Gastrocnemius medialis (tissue), 4 donors: ENCODE measurements at regions not wholly inside any gene's neighbourhood (a gene's known extent, or its start where the extent isn't known, plus 50 kb on each side); places are given as distances from the start of the nearest gene placed in this dataset.

ENCODE experiments used
- ATAC-seq, 2 donors: fragments of 150-250 bp; one replicate each; pipeline ENCODE4 v1.9.1; 2016
- DNase-seq, 2 donors: peaks; one replicate each; pipeline ENCODE4 v3.0.0-alpha.2; 2019
- H3K27ac ChIP-seq, 4 donors: fragments of 200-600 bp; sonication (generic); 1 replicate in 1 of 4; 2 replicates in 3 of 4; pipeline ENCODE4 v1.5.1; 2016 to 2018; ENCODE audit warnings: mild to moderate bottlenecking in 2 of 4, moderate library complexity in 1 of 4
- H3K27me3 ChIP-seq, 3 donors: fragments of 200-600 bp; sonication (generic) in 2 of 3; 1 replicate in 1 of 3; 2 replicates in 2 of 3; pipeline versions ENCODE4 v1.5.1 to v1.6.0; 2016 to 2019; ENCODE audit warnings: mild to moderate bottlenecking in 1 of 3, moderate library complexity in 1 of 3
- H3K36me3 ChIP-seq, 2 donors: fragments of 200-600 bp; sonication (generic) in 1 of 2; one replicate each; pipeline ENCODE4 v1.5.1; 2017 to 2018
- H3K4me1 ChIP-seq, 2 donors: fragments of 200-600 bp; sonication (generic) in 1 of 2; one replicate each; pipeline ENCODE4 v1.5.1; 2016 to 2017; ENCODE audit warnings: mild to moderate bottlenecking in 2 of 2
- H3K4me3 ChIP-seq, 4 donors: fragments of 200-600 bp; sonication (generic) in 3 of 4; 1 replicate in 1 of 4; 2 replicates in 3 of 4; pipeline ENCODE4 v1.5.1; 2016 to 2019; ENCODE audit warnings: mild to moderate bottlenecking in 2 of 4
- H3K9me3 ChIP-seq, 3 donors: fragments of 200-600 bp; sonication (generic) in 2 of 3; 1 replicate in 1 of 3; 2 replicates in 2 of 3; pipeline ENCODE4 v1.5.1; 2016 to 2019
- POLR2A ChIP-seq, 2 donors: fragments of 450-650 bp; IDR thresholded peaks; one replicate each; pipeline ENCODE4 v1.6.1; 2017; ENCODE audit warnings: antibody characterized with exemption in 2 of 2, mild to moderate bottlenecking in 2 of 2, moderate library complexity in 2 of 2
- in situ Hi-C, 4 donors: fragments of 200-750 bp; cut with MboI; loops; one replicate each; pipeline versions ENCODE4 v1.15.0 to v1.8.0; 2017; ENCODE audit warnings: low sequenced_read_pairs in 4 of 4
- intact Hi-C: fragments of 100-400 bp; cut with DNase I; formaldehyde crosslinking; loops from one replicate; pipeline ENCODE4 v1.15.1; 2023; ENCODE audit warnings: low total_unique reads
- TF ChIP-seq, protein P1 (sequence below), 5 experiments: fragments of 450-650 bp in 3 of 5; fragments of 200-600 bp in 2 of 5; sonication (generic) in 2 of 5; IDR thresholded peaks in 4 of 5; conservative IDR thresholded peaks in 1 of 5; 1 replicate in 4 of 5; 2 replicates in 1 of 5; pipeline ENCODE4 v1.5.1; 2016 to 2019; ENCODE audit warnings: antibody characterized with exemption in 5 of 5, mild to moderate bottlenecking in 3 of 5, moderate library complexity in 3 of 5

DNA sequence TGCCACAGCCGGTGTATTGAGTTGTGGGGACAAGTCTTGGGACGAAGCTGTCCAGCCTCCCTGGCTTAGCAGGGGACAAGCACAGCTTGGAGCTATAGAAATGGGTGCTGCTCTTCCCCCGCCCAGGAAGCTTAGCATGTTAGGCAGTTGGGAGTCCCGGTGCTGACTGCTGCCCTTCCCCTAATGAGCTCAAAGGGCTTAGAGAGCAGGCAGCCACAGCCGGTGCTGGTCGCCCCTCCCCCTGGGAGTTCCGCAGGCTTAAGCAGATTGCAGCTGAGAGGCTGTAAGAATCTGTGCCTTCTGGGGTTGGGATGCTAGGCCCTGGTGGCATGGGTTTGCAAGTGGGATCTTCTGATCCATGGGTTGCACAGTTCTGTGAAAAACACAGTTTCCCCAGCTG lies 237.3 kb downstream of the DCDC2C start:
- H3K9me3 ChIP-seq = no peaks in the 10 kb centered on the region
- TF ChIP-seq, protein P1, sequence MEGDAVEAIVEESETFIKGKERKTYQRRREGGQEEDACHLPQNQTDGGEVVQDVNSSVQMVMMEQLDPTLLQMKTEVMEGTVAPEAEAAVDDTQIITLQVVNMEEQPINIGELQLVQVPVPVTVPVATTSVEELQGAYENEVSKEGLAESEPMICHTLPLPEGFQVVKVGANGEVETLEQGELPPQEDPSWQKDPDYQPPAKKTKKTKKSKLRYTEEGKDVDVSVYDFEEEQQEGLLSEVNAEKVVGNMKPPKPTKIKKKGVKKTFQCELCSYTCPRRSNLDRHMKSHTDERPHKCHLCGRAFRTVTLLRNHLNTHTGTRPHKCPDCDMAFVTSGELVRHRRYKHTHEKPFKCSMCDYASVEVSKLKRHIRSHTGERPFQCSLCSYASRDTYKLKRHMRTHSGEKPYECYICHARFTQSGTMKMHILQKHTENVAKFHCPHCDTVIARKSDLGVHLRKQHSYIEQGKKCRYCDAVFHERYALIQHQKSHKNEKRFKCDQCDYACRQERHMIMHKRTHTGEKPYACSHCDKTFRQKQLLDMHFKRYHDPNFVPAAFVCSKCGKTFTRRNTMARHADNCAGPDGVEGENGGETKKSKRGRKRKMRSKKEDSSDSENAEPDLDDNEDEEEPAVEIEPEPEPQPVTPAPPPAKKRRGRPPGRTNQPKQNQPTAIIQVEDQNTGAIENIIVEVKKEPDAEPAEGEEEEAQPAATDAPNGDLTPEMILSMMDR (IDR thresholded peaks at IDR 0.05 in 4 of 5, conservative IDR thresholded peaks at IDR 0.05 in 1 of 5) = no peak
- no peak for TF ChIP-seq POLR2A (IDR thresholded peaks at IDR 0.05)
- no peak overlapping the region for H3K27ac ChIP-seq
- H3K27me3 ChIP-seq = no peaks in the 10 kb centered on the region
- H3K4me1 ChIP-seq = no peaks in the 10 kb centered on the region
- ATAC-seq (no peak), DNase-seq (no peak)
- H3K4me3 ChIP-seq = no peak overlapping the region
- intact Hi-C loops = no loop called here
- in situ Hi-C loops = no loop called here
- H3K36me3 ChIP-seq = no peaks in the 10 kb centered on the region

- Histone ChIP-seq H3K4me1 (no peaks in the 10 kb centered on the region), H3K4me3 (no peak overlapping the region), H3K27ac (no peak overlapping the region), H3K36me3 (no peaks in the 10 kb centered on the region), H3K27me3 (no peaks in the 10 kb centered on the region), H3K9me3 (no peaks in the 10 kb centered on the region)
- in situ Hi-C loops = no loop called here
- intact Hi-C loops = no loop called here
- no peak for DNase-seq
- no peak for TF ChIP-seq POLR2A (IDR thresholded peaks at IDR 0.05)
- TF ChIP-seq, protein P1 (IDR thresholded peaks at IDR 0.05 in 4 of 5, conservative IDR thresholded peaks at IDR 0.05 in 1 of 5) = no peak
- no peak for ATAC-seq
Measured at GRCh38 chr2:3942841-3943240, 239.5 kb downstream of the DCDC2C start.

DNA sequence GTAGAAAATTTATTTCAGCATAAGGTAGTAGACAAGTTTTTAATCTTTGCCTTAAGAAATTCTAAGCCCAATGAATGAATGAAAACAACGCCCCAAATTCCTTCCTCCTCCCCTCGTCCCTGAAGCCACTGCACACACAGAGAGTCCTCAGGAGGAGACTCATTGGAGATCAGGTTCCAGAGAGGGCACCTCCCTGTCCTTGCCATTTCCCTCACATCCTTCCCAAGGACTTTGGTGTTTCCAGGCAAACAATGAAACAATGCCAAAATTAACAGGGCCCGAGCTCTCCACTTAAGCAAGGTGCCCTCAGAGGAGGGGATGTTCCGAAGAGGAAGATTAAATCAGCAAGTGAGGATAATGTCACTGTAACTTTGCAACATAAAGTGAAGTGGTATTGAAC lies 240.7 kb downstream of the DCDC2C start:
- TF ChIP-seq POLR2A (IDR thresholded peaks at IDR 0.05) = no peak
- TF ChIP-seq, protein P1 (IDR thresholded peaks at IDR 0.05 in 4 of 5, conservative IDR thresholded peaks at IDR 0.05 in 1 of 5) = no peak
- in situ Hi-C loops = no loop called here
- no peak for ATAC-seq

GRCh38 chr2:3944841-3945240 lies 241.5 kb downstream of the DCDC2C start:
- in situ Hi-C loops = no loop called here
- no peaks in the 10 kb centered on the region for H3K4me1 ChIP-seq

More for the DNA sequence above, 240.7 kb downstream of the DCDC2C start:
- no peaks in the 10 kb centered on the region for H3K27me3 ChIP-seq
- H3K4me3 ChIP-seq = no peak overlapping the region
- no peaks in the 10 kb centered on the region for H3K36me3 ChIP-seq
- H3K27ac ChIP-seq = no peak overlapping the region
- H3K4me1 ChIP-seq = no peaks in the 10 kb centered on the region
- DNase-seq = no peak
- no peaks in the 10 kb centered on the region for H3K9me3 ChIP-seq
- intact Hi-C loops = no loop called here

DNA sequence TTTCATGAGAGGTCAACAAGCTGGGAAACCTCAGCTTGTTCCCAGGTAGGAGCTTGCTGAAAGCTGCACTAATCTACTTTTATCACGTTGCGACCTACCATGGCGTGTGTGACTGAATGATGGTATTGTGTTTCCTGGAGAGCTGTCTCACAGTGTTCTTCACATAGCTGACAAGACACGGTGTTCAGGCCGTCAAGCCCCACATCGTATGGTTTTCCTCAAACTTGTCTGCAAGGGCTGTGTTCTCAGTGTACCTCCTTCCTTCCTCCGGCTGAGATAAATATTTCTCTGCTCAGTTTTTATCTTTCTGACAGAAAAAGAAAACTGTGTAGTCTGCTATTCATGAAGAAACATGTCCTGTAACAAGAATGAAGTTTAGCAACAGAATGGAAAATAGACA lies 244.8 kb downstream of the DCDC2C start:
- no peaks in the 10 kb centered on the region for H3K9me3 ChIP-seq
- DNase-seq (no peak), ATAC-seq (no peak)

More at GRCh38 chr2:3944841-3945240, 241.5 kb downstream of the DCDC2C start:
- Histone ChIP-seq H3K27ac (no peak overlapping the region), H3K4me3 (no peak overlapping the region), H3K9me3 (no peaks in the 10 kb centered on the region), H3K27me3 (no peaks in the 10 kb centered on the region), H3K36me3 (no peaks in the 10 kb centered on the region)
- TF ChIP-seq POLR2A (IDR thresholded peaks at IDR 0.05) = no peak
- TF ChIP-seq, protein P1 (IDR thresholded peaks at IDR 0.05 in 4 of 5, conservative IDR thresholded peaks at IDR 0.05 in 1 of 5) = no peak
- intact Hi-C loops = no loop called here
- no peak for DNase-seq
- no peak for ATAC-seq

More for the DNA sequence above, 244.8 kb downstream of the DCDC2C start:
- no peak overlapping the region for H3K27ac ChIP-seq
- H3K4me1 ChIP-seq = no peaks in the 10 kb centered on the region
- intact Hi-C loops (no loop called here), in situ Hi-C loops (no loop called here)
- H3K4me3 ChIP-seq = no peak overlapping the region
- H3K36me3 ChIP-seq = no peaks in the 10 kb centered on the region
- TF ChIP-seq POLR2A (IDR thresholded peaks at IDR 0.05) = no peak
- TF ChIP-seq, protein P1 (IDR thresholded peaks at IDR 0.05 in 4 of 5, conservative IDR thresholded peaks at IDR 0.05 in 1 of 5) = no peak
- H3K27me3 ChIP-seq = no peaks in the 10 kb centered on the region
